ENCODE measurements at regions not wholly inside any gene's neighbourhood (a gene's known extent, or its start where the extent isn't known, plus 50 kb on each side); places are given as distances from the start of the nearest gene placed in this dataset.
"Not testable (repeated sequence)": the region's sequence is repeated elsewhere in the genome, so short reads cannot be mapped to it uniquely, and the experiment has no call there.

DNA sequence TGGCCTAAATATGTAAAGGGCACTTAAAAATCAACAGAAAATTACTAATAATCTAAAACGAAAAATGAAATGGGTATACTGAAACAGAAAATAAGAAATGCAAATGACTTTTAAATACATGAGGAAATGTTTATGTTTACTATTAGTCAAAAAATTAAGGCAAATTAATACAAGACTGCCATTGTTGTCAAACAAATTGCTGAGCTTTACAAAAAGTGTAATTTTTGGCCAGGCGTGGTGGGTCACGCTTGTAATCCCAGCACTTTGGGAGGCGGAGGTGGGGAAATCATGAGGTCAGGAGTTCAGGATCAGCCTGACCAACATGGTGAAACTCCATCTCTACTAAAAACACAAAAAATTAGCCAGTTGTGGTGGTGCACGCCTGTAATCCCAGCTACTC, 343.9 kb upstream of the SGO1 start:
- Histone ChIP-seq H3K27ac (ENCODE audit: low read depth, low read length) (no peak overlapping the region), H3K4me1 (ENCODE audit: insufficient read depth, low read length) (no peaks in the 10 kb centered on the region), H3K4me3 (ENCODE audit: low read length) (no peak overlapping the region), H3K9me3 (ENCODE audit: low read length) (no peaks in the 10 kb centered on the region), H3K27me3 (ENCODE audit: insufficient read depth, low read length, poor library complexity, severe bottlenecking) (no peaks in the 10 kb centered on the region), H3K36me3 (ENCODE audit: insufficient read depth, low read length) (no peaks in the 10 kb centered on the region)
- H3K4me1 Mint-ChIP-seq: no peaks in the 10 kb centered on the region
- H3K9me3 Mint-ChIP-seq: peaks cover 0 to 16% (median 12%) of the 10 kb centered on the region in 5 donors
- no peak for DNase-seq
- POLR2A ChIA-PET: no interaction called here
- H3K27ac Mint-ChIP-seq: no peak overlapping the region
- no peaks in the 10 kb centered on the region for H3K36me3 Mint-ChIP-seq
- H3K4me3 Mint-ChIP-seq: no peak overlapping the region
- H3K27me3 Mint-ChIP-seq: no peaks in the 10 kb centered on the region
- CTCF ChIA-PET: no interaction called here

DNA sequence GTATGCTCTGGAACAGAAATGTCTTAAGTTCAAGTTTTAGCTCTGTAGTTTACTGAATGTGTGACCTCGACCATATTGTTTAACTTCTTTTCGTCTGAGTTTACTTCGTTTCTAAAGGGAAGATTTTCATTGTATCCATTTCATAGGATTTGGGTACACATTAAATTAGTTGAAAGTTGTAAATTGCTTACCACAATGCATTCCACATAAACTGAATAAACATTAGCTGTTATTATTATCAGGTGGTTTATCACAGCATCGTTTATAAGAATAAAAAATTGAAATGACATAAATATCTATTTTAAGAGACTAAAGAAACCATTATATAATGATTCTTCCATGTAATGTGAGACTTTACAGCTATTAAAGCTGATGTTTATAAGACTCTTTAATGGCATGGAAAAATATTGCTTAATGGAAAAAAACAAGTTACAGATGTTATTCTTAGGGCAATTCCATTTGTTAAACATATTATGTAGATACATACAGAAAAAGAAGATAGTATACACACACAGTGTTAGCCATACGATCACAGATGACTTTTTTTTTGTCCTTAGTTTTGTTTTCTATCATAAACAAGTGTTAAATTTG, 342.3 kb upstream of the SGO1 start:
- Mint-ChIP-seq H3K9me3 (peaks cover 0 to 13% (median 11%) of the 10 kb centered on the region in 5 donors), H3K27me3 (no peaks in the 10 kb centered on the region), H3K36me3 (no peaks in the 10 kb centered on the region), H3K27ac (no peak overlapping the region), H3K4me1 (no peaks in the 10 kb centered on the region), H3K4me3 (no peak overlapping the region)
- Histone ChIP-seq H3K4me1 (ENCODE audit: insufficient read depth, low read length) (no peaks in the 10 kb centered on the region), H3K36me3 (ENCODE audit: insufficient read depth, low read length) (no peaks in the 10 kb centered on the region), H3K9me3 (ENCODE audit: low read length) (no peaks in the 10 kb centered on the region), H3K27me3 (ENCODE audit: insufficient read depth, low read length, poor library complexity, severe bottlenecking) (no peaks in the 10 kb centered on the region), H3K27ac (ENCODE audit: low read depth, low read length) (no peak overlapping the region), H3K4me3 (ENCODE audit: low read length) (no peak overlapping the region)
- ChIA-PET CTCF (no interaction called here), POLR2A (no interaction called here)
- no peak for DNase-seq

DNA sequence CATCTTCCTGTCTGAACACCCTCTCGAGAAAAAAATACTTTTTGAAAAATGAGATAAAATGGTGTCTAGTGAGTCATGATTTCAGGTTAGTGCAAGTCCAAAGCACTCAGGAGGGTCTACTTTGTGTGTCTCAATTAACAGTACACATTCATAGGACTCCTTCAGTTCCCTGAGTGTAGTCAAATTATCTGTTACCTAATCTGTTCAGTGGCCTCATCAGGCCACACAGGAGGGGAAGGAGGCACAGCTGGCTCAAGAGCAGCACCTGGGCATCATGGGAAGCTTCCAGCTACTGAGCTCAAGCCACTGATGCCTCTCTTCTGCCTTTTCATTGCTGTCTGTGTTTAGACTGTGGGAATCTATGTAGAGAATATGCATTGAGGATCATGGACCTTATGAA, 341.4 kb upstream of the SGO1 start:
- Histone ChIP-seq H3K27ac (ENCODE audit: low read depth, low read length) (no peak overlapping the region), H3K4me1 (ENCODE audit: insufficient read depth, low read length) (no peaks in the 10 kb centered on the region), H3K36me3 (ENCODE audit: insufficient read depth, low read length) (no peaks in the 10 kb centered on the region), H3K4me3 (ENCODE audit: low read length) (no peak overlapping the region), H3K9me3 (ENCODE audit: low read length) (no peaks in the 10 kb centered on the region), H3K27me3 (ENCODE audit: insufficient read depth, low read length, poor library complexity, severe bottlenecking) (no peaks in the 10 kb centered on the region)
- CTCF ChIA-PET: no interaction called here
- Mint-ChIP-seq H3K4me1 (no peaks in the 10 kb centered on the region), H3K27me3 (no peaks in the 10 kb centered on the region), H3K36me3 (no peaks in the 10 kb centered on the region), H3K27ac (no peak overlapping the region), H3K4me3 (no peak overlapping the region), H3K9me3 (peaks cover 0 to 17% (median 14%) of the 10 kb centered on the region in 5 donors)
- no peak for DNase-seq
- POLR2A ChIA-PET: no interaction called here

DNA sequence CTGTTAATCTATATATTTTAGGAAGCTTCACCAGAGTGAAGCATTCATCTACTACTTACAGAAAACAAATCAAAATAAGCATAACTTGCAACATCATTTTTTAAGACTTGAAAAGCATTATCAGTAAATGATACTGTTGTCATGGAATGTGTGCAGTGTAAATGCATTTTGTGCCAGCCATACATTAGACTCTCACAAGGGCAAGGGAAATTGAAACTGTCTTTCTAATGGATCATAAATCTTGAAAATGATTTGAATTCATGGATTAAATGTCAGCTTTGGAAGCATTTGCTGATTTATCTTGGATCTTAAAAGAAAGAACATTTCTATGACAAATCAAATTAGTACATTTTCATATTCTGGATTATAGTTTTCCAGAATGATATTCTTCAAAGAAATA, 338.3 kb upstream of the SGO1 start:
- ChIA-PET POLR2A (no interaction called here), CTCF (no interaction called here)
- Mint-ChIP-seq H3K27me3 (no peaks in the 10 kb centered on the region), H3K4me3 (no peak overlapping the region), H3K9me3 (peaks cover 10 to 32% (median 20%) of the 10 kb centered on the region in 5 donors), H3K36me3 (no peaks in the 10 kb centered on the region), H3K4me1 (no peaks in the 10 kb centered on the region), H3K27ac (no peak overlapping the region)
- no peaks in the 10 kb centered on the region for H3K4me1 ChIP-seq (ENCODE audit: insufficient read depth, low read length)
- H3K9me3 ChIP-seq (ENCODE audit: low read length): no peaks in the 10 kb centered on the region
- H3K4me3 ChIP-seq (ENCODE audit: low read length): no peak overlapping the region
- no peak overlapping the region for H3K27ac ChIP-seq (ENCODE audit: low read depth, low read length)
- H3K27me3 ChIP-seq (ENCODE audit: insufficient read depth, low read length, poor library complexity, severe bottlenecking): no peaks in the 10 kb centered on the region
- no peaks in the 10 kb centered on the region for H3K36me3 ChIP-seq (ENCODE audit: insufficient read depth, low read length)
- DNase-seq: no peak

DNA sequence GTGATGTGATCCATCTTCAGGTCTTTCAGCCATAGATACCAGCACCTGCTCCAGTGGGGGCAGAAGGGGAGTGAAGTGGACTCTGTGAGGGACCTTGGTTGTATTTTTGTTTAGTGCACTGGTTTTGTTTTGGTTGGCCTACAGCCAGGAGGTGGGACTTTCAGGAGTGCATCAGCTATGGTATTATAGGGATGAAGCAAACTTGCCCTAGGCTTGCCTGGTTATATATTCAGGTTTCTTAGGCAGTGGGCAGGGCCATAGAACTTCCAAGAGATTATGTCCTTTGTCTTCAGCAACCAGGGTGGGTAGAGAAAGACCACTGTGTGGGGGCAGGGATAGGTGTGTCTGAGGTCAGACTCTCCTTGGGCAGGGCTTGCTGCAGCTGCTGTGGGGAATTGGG, 337.3 kb upstream of the SGO1 start:
- no peak for DNase-seq

DNA sequence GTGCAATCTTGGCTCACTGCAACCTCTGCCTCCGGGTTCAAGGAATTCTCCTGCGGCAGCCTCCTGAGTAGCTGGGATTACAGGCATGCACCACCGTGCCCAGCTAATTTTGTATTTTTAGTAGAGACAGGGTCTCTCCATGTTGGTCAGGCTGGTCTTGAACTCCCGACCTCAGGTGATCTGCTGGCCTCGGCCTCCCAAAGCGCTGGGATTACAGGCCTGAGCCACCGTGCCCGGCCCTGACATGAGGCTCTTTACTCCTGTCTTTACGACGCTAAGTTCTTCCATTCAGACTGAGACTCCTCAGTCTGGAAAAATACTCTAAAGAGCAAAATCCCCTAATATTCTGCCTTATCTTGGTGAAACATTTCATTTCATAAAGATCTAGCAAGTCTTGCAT, 331.3 kb upstream of the SGO1 start:
- POLR2A ChIA-PET; H3K9me3 ChIP-seq (ENCODE audit: low read length); H3K36me3 Mint-ChIP-seq; H3K27ac ChIP-seq (ENCODE audit: low read depth, low read length); H3K4me1 ChIP-seq (ENCODE audit: insufficient read depth, low read length); H3K4me1 Mint-ChIP-seq; H3K4me3 ChIP-seq (ENCODE audit: low read length); H3K27ac Mint-ChIP-seq; DNase-seq; H3K4me3 Mint-ChIP-seq; CTCF ChIA-PET; H3K27me3 ChIP-seq (ENCODE audit: insufficient read depth, low read length, poor library complexity, severe bottlenecking); H3K27me3 Mint-ChIP-seq; H3K36me3 ChIP-seq (ENCODE audit: insufficient read depth, low read length): not testable (repeated sequence)
- H3K9me3 Mint-ChIP-seq: peaks cover 13 to 30% (median 21%) of the 10 kb centered on the region in 5 donors

More for the DNA sequence above, 337.3 kb upstream of the SGO1 start:
- Histone ChIP-seq H3K4me3 (ENCODE audit: low read length) (no peak overlapping the region), H3K4me1 (ENCODE audit: insufficient read depth, low read length) (no peaks in the 10 kb centered on the region), H3K27ac (ENCODE audit: low read depth, low read length) (no peak overlapping the region), H3K36me3 (ENCODE audit: insufficient read depth, low read length) (no peaks in the 10 kb centered on the region), H3K9me3 (ENCODE audit: low read length) (no peaks in the 10 kb centered on the region), H3K27me3 (ENCODE audit: insufficient read depth, low read length, poor library complexity, severe bottlenecking) (no peaks in the 10 kb centered on the region)
- ChIA-PET POLR2A (no interaction called here), CTCF (no interaction called here)
- Mint-ChIP-seq H3K4me3 (no peak overlapping the region), H3K9me3 (peaks cover 10 to 36% (median 22%) of the 10 kb centered on the region in 5 donors), H3K4me1 (no peaks in the 10 kb centered on the region), H3K27ac (no peak overlapping the region), H3K36me3 (no peaks in the 10 kb centered on the region), H3K27me3 (no peaks in the 10 kb centered on the region)

DNA sequence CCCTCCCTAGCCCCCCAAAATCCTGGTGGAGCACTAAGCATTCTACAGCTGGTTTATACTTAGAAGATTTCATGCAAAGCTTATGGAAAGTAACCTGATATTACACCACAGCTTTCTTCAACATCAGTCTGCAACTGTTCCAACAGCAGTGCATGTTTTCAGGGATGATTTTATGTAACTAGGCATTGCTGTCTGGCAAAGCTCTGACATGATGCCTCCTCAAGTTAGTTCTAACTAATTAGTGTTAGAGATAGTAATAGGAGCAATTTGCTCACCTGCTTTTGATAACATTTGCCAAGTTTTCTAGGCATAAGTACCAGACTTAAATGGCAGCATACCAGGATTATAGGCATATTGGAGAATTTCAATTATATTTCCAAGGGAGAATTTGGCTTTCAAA, 330.3 kb upstream of the SGO1 start:
- no peak overlapping the region for H3K27ac ChIP-seq (ENCODE audit: low read depth, low read length)
- H3K36me3 Mint-ChIP-seq: no peaks in the 10 kb centered on the region
- no peak overlapping the region for H3K4me3 ChIP-seq (ENCODE audit: low read length)
- no peak for DNase-seq
- no peaks in the 10 kb centered on the region for H3K4me1 ChIP-seq (ENCODE audit: insufficient read depth, low read length)
- CTCF ChIA-PET: no interaction called here
- no peaks in the 10 kb centered on the region for H3K4me1 Mint-ChIP-seq
- H3K36me3 ChIP-seq (ENCODE audit: insufficient read depth, low read length): no peaks in the 10 kb centered on the region
- POLR2A ChIA-PET: no interaction called here
- no peak overlapping the region for H3K27ac Mint-ChIP-seq
- H3K27me3 Mint-ChIP-seq: no peaks in the 10 kb centered on the region
- H3K4me3 Mint-ChIP-seq: no peak overlapping the region
- H3K27me3 ChIP-seq (ENCODE audit: insufficient read depth, low read length, poor library complexity, severe bottlenecking): no peaks in the 10 kb centered on the region
- H3K9me3 ChIP-seq (ENCODE audit: low read length): no peaks in the 10 kb centered on the region
- H3K9me3 Mint-ChIP-seq: peaks cover 13 to 38% (median 27%) of the 10 kb centered on the region in 5 donors

DNA sequence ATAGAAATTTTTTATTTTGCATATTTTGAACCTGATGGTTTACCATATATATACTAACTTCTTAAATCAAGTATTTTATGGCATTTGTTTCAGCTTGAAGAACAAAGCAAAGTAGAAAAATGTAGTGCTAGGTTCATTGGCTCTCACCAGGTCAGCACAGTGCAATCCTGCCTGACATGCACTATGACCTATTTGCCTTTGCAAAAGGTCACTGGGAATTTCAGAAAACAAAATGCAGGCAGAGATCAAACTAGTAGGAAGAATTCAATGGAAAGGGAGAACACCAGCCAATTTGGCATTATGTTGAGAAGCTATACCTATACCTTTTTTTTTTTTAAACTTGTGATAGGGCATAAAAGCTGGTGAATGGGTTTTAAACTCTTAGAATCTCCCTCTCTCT, 329.8 kb upstream of the SGO1 start:
- Mint-ChIP-seq H3K27me3 (no peaks in the 10 kb centered on the region), H3K9me3 (peaks cover 12 to 38% (median 27%) of the 10 kb centered on the region in 5 donors), H3K27ac (no peak overlapping the region), H3K36me3 (no peaks in the 10 kb centered on the region), H3K4me3 (no peak overlapping the region), H3K4me1 (no peaks in the 10 kb centered on the region)
- Histone ChIP-seq H3K4me1 (ENCODE audit: insufficient read depth, low read length) (no peaks in the 10 kb centered on the region), H3K27me3 (ENCODE audit: insufficient read depth, low read length, poor library complexity, severe bottlenecking) (no peaks in the 10 kb centered on the region), H3K36me3 (ENCODE audit: insufficient read depth, low read length) (no peaks in the 10 kb centered on the region), H3K27ac (ENCODE audit: low read depth, low read length) (no peak overlapping the region), H3K4me3 (ENCODE audit: low read length) (no peak overlapping the region), H3K9me3 (ENCODE audit: low read length) (no peaks in the 10 kb centered on the region)
- ChIA-PET POLR2A (no interaction called here), CTCF (no interaction called here)
- DNase-seq: no peak
